ENCODE measurements at regions not wholly inside any gene's neighbourhood (a gene's known extent, or its start where the extent isn't known, plus 50 kb on each side); places are given as distances from the start of the nearest gene placed in this dataset.

GRCh38 chr13:107370015-107370785, 802.3 kb upstream of the ARGLU1 start:
- no peak for DNase-seq

- DNase-seq = no peak
Observed at GRCh38 chr13:107367258-107367657, 799.3 kb upstream of the ARGLU1 start.

- DNase-seq = no peak
Observed at GRCh38 chr13:107365466-107366215, 797.7 kb upstream of the ARGLU1 start.

GRCh38 chr13:107364658-107365057, 796.7 kb upstream of the ARGLU1 start:
- no peak for DNase-seq

GRCh38 chr13:107361666-107362065, 793.7 kb upstream of the ARGLU1 start:
- no peak for DNase-seq

- no peak for DNase-seq
Observed at GRCh38 chr13:107360010-107360409, 792.1 kb upstream of the ARGLU1 start.

GRCh38 chr13:107358866-107359265, 790.9 kb upstream of the ARGLU1 start:
- no peak for DNase-seq

GRCh38 chr13:107351305-107351704, 783.4 kb upstream of the ARGLU1 start:
- no peak for DNase-seq

GRCh38 chr13:107348925-107349324, 781.0 kb upstream of the ARGLU1 start:
- no peak for DNase-seq

- DNase-seq = no peak
Observed at GRCh38 chr13:107348471-107348870, 780.5 kb upstream of the ARGLU1 start.

GRCh38 chr13:107347641-107348369, 779.9 kb upstream of the ARGLU1 start:
- no peak for DNase-seq

- DNase-seq = peak; percentile 13
Observed at GRCh38 chr13:107342747-107343146, 774.8 kb upstream of the ARGLU1 start.

GRCh38 chr13:107339209-107339608, 771.3 kb upstream of the ARGLU1 start:
- no peak for DNase-seq

GRCh38 chr13:107332188-107332587, 764.3 kb upstream of the ARGLU1 start:
- no peak for DNase-seq

- DNase-seq = no peak
Observed at GRCh38 chr13:107331359-107331758, 763.4 kb upstream of the ARGLU1 start.

GRCh38 chr13:107330484-107330883, 762.5 kb upstream of the ARGLU1 start:
- DNase-seq = no peak

- DNase-seq = peak; percentile 16
Observed at GRCh38 chr13:107329991-107330390, 762.1 kb upstream of the ARGLU1 start.

GRCh38 chr13:107324416-107325204, 756.7 kb upstream of the ARGLU1 start:
- DNase-seq = no peak

GRCh38 chr13:107322228-107322627, 754.3 kb upstream of the ARGLU1 start:
- DNase-seq = peak; percentile 13

GRCh38 chr13:107305178-107305577, 737.2 kb upstream of the ARGLU1 start:
- no peak for DNase-seq

- DNase-seq = peak; percentile 50
Observed at GRCh38 chr13:107301724-107302374, 733.9 kb upstream of the ARGLU1 start.

GRCh38 chr13:107299717-107300116, 731.8 kb upstream of the ARGLU1 start:
- DNase-seq = peak; percentile 10

Measured in NCI-H748 treated with DMSO at 0.1 percent for 48 hours (cell line).